ENCODE measurements at regions not wholly inside any gene's neighbourhood (a gene's known extent, or its start where the extent isn't known, plus 50 kb on each side); places are given as distances from the start of the nearest gene placed in this dataset.

- TF ChIP-seq USF2 (IDR thresholded peaks at IDR 0.05; ENCODE audit: borderline replicate concordance, low read depth, low read length): no peak
- TF ChIP-seq RXRA (IDR thresholded peaks at IDR 0.05; ENCODE audit: borderline replicate concordance, low read depth): no peak
- no peak for TF ChIP-seq FOXJ3 (CRISPR knock-in tag; IDR thresholded peaks at IDR 0.05)
- TF ChIP-seq EZH2phosphoT487 (IDR thresholded peaks at IDR 0.05; ENCODE audit: borderline replicate concordance, low read depth): no peak
These were observed 186.2 kb downstream of the CYLD start (continued) for GRCh38 chr16:50928065-50928464.

- Histone ChIP-seq H3K9ac (no peak overlapping the region), H2AFZ (ENCODE audit: low read depth) (no peak overlapping the region), H3K4me2 (no peak overlapping the region), H3K4me1 (ENCODE audit: control insufficient read depth in 1 of 2, insufficient read depth in 2 of 2, low read depth in 1 of 2, low read length in 1 of 2) (no peaks in the 10 kb centered on the region), H3K27ac (ENCODE audit: low read depth in 2 of 2, low read length in 1 of 2) (no peak overlapping the region), H3F3A (replicated peaks; ENCODE audit: insufficient read depth) (no peaks in the 10 kb centered on the region), H3K9me3 (no peaks in the 10 kb centered on the region), H3K79me2 (ENCODE audit: insufficient read depth) (no peaks in the 10 kb centered on the region), H3K9me2 (no peaks in the 10 kb centered on the region), H4K20me1 (ENCODE audit: insufficient read depth) (no peaks in the 10 kb centered on the region), H3K4me3 (ENCODE audit: low read depth in 2 of 2, low read length in 1 of 2) (no peak overlapping the region), H3K36me3 (replicated peaks in 1 of 2; ENCODE audit: control insufficient read depth in 1 of 2, insufficient read depth in 2 of 2, low read length in 1 of 2) (no peaks in the 10 kb centered on the region), H3K27me3 (ENCODE audit: insufficient read depth) (no peaks in the 10 kb centered on the region)
- 42% methylated on average over 7 of the region's 7 CpGs for WGBS (ENCODE audit: low lambda C conversion rate)
- ChIA-PET POLR2A (no interaction called here), CTCF (no interaction called here)
- DNase-seq: no peak
- no peak for TF ChIP-seq IRF3 (IDR thresholded peaks at IDR 0.05; ENCODE audit: low read depth, low read length)
- no peak for TF ChIP-seq NFIC (IDR thresholded peaks at IDR 0.05; ENCODE audit: borderline replicate concordance)
- TF ChIP-seq POLR2AphosphoS5 (IDR thresholded peaks at IDR 0.05; ENCODE audit: low read depth, low read length): no peak
- TF ChIP-seq JUND (IDR thresholded peaks at IDR 0.05): no peak
- no peak for TF ChIP-seq USF1 (IDR thresholded peaks at IDR 0.05; ENCODE audit: borderline replicate concordance, low read depth)
- no peak for TF ChIP-seq EP300 (IDR thresholded peaks at IDR 0.05; ENCODE audit: borderline replicate concordance in 1 of 2, low read depth in 1 of 2, low read length in 1 of 2)
- no peak for TF ChIP-seq USF2 (IDR thresholded peaks at IDR 0.05; ENCODE audit: borderline replicate concordance, low read depth, low read length)
- TF ChIP-seq ZBTB33 (IDR thresholded peaks at IDR 0.05; ENCODE audit: borderline replicate concordance, low read depth): no peak
- no peak for TF ChIP-seq TCF12 (IDR thresholded peaks at IDR 0.05)
- TF ChIP-seq GABPA (IDR thresholded peaks at IDR 0.05; ENCODE audit: low read depth): no peak
- TF ChIP-seq MAX (IDR thresholded peaks at IDR 0.05; ENCODE audit: low read depth): no peak
- TF ChIP-seq ELF1 (IDR thresholded peaks at IDR 0.05): no peak
- TF ChIP-seq CHD2 (IDR thresholded peaks at IDR 0.05; ENCODE audit: low read length, partially characterized antibody): no peak
- TF ChIP-seq TEAD4 (IDR thresholded peaks at IDR 0.05; ENCODE audit: borderline replicate concordance, insufficient read depth): no peak
- no peak for TF ChIP-seq CTCF (IDR thresholded peaks at IDR 0.05)
- TF ChIP-seq REST (IDR thresholded peaks at IDR 0.05; ENCODE audit: low read depth, low read length): no peak
These were observed 184.0 kb downstream of the CYLD start for GRCh38 chr16:50925758-50926357.

Data from SK-N-SH (cell line).